ENCODE measurements at regions not wholly inside any gene's neighbourhood (a gene's known extent, or its start where the extent isn't known, plus 50 kb on each side); places are given as distances from the start of the nearest gene placed in this dataset.
"Not testable (repeated sequence)": the region's sequence is repeated elsewhere in the genome, so short reads cannot be mapped to it uniquely, and the experiment has no call there.

DNA sequence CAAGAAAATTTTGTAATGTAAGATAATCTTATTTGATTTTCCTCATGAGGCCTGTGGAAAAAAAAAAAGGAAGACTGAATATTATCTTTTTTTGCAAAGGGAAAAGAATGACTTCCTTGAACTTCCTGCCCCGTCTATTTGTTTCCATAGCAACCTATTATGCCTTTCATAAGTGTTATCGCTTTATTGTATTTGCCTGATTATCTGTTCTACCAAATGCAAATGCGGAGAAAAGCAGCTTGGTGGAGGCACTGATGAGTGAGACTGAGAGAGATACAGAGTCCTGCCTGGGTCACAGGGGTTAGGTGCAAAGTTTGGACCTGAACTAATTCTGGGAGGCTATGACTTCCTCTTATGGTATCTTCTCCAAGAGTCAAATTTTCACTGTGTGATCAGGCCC lies 334.0 kb upstream of the KCNMB2 start:
- DNase-seq (ENCODE audit: low read depth in 2 of 2): no peak

DNA sequence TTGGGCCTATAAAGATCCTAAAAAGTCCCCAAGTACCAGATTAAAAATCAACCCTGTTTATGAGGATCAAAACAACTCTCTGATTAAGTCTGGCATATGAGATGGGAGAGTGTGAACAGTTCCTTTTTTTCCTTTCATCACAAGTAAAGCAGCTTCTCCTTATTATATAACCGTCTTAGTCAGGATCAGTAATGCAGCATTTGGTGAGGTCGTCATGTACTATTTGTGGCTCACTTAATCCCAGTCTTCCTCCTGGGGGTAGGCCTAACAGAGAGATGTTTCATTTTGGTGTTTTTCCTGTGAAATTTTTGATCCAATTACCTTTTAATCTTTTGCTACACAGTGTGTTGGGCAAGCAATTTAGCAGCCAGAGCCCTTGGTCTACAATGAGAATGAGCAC lies 333.1 kb upstream of the KCNMB2 start:
- no peak for DNase-seq (ENCODE audit: low read depth in 2 of 2)

DNA sequence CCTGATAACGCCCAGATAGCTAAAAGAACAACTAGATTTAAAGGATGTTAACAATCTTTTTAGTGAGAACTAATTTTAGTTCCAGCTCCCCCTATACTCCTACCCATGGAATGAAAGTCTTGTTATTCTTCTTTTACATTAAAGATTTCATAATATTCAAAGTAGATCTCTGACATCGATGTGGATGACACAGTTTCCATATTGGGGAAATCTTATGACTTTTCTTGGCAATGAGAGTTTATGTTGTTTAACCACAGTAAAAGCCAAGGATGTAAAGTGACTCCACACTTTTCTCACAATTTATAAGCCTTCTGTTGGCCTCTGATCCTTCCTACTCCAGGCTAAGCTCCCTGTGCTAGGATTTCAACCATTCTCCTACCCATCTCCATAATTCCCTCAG lies 332.6 kb upstream of the KCNMB2 start:
- DNase-seq (ENCODE audit: low read depth in 2 of 2): no peak

DNA sequence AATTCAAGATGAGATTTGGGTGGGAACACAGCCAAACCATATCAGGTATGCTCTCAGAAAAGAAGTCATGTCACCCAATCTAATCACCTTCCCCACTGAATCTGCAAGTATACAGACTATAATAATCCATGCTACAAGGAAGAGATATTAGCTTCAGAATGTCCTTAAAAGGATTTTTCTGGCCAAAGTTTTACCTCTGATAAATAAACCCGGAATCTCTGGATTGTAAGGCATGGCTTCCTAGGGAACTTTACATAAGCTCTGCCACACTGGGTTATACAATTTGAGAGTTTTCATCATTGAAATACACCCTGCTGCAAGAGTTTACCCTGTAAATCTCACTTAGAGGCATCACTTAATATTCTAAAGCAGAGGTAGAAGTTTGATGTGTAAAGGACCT lies 330.5 kb upstream of the KCNMB2 start:
- no peak for DNase-seq (ENCODE audit: low read depth in 2 of 2)

DNA sequence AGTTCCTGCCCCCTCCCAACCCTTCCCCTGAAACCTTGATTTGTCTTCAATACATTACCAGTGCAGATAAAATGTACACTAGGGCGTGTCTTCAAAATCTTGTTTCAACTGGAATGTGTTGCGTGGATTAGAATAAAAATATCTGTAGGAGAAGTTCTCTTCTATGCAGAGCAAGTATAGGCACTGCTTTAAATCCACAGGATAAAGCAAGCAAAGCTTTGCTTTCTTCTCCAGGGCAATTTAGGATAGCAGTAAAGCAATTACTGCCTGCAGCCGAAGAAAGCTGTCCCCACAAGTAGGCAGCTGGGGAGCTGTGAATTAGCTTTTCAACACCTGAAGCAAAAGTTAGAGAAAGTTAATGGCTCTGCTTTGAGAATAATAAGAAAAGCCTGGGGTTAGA lies 329.7 kb upstream of the KCNMB2 start:
- no peak for DNase-seq (ENCODE audit: low read depth in 2 of 2)

DNA sequence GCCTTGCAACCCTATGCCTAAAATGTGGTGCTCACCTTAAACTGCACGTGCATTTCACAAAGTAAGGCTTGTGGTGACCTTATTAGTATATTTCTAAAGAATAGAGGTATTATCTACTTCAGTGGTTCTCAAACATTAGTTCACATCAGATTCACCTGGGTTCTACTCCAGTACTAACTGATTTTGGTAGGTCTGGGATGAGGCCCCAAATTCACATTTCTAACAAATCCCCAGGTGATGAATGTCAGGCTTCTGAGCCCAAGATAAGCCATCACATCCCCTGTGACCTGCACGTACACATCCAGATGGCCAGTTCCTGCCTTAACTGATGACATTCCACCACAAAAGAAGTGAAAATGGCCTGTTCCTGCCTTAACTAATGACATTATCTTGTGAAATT lies 329.1 kb upstream of the KCNMB2 start:
- not testable (repeated sequence) for DNase-seq (ENCODE audit: low read depth in 2 of 2)

DNA sequence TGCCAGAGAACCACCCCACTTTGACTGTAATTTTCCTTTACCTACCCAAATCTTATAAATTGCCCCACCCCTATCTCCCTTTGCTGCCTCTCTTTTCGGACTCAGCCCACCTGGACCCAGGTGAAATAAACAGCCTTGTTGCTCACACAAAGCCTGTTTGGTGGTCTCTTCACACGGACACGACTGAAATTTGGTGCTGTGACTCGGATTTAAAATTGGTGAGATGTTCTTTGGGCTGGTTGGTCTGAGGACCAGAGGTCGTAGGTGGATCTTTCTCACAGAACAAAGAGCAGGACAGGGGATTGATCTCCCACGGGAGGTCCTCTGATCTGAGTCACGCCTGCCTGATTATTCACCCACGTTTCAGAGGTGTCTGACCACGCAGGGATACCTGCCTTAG lies 328.6 kb upstream of the KCNMB2 start:
- DNase-seq (ENCODE audit: low read depth in 2 of 2): not testable (repeated sequence)

DNA sequence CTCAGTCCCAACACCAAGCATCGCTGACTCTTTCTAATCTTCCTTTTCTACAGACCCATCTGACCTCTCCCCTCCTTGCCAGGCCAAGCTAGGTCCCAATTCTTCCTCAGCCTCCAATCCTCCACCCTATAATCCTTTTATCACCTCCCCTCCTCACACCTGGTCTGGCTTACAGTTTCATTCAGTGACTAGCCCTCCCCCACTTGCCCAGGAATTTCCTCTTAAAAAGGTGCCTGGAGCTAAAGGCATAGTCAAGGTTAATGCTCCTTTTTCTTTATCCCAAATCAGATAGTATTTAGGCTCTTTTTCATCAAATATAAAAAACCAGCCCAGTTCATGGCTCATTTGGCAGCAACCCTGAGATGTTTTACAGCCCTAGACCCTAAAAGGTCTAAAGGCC lies 327.1 kb upstream of the KCNMB2 start:
- DNase-seq (ENCODE audit: low read depth in 2 of 2): not testable (repeated sequence)

DNA sequence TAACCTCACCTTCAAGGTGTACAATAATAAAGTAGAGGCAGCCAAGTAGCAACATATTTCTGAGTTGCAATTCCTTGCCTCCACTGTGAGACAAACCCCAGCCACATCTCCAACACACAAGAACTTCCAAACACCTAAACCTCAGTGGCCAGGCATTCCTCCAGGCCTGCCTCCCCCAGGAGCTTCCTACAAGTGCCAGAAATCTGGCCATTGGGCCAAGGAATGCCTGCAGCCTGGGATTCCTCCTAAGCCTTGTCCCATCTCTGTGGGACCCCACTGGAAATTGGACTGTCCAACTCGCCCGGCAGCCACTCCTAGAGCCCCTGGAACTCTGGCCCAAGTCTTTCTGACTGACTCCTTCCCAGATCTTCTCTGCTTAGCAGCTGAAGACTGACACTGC lies 326.6 kb upstream of the KCNMB2 start:
- not testable (repeated sequence) for DNase-seq (ENCODE audit: low read depth in 2 of 2)

DNA sequence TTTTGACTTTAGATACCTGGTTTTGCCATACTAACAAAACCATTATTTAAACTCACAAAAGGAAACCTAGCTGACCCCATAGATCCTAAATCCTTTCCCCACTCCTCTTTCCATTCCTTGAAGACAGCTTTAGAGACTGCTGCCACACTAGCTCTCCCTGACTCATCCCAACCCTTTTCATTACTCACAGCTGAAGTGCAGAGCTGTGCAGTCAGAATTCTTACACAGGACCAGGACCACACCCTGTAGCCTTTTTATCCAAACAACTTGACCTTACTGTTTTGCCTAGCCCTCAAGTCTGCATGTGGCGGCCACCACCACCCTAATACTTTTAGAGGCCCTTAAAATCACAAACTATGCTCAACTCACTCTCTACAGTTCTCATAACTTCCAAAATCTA lies 325.1 kb upstream of the KCNMB2 start:
- not testable (repeated sequence) for DNase-seq (ENCODE audit: low read depth in 2 of 2)

DNA sequence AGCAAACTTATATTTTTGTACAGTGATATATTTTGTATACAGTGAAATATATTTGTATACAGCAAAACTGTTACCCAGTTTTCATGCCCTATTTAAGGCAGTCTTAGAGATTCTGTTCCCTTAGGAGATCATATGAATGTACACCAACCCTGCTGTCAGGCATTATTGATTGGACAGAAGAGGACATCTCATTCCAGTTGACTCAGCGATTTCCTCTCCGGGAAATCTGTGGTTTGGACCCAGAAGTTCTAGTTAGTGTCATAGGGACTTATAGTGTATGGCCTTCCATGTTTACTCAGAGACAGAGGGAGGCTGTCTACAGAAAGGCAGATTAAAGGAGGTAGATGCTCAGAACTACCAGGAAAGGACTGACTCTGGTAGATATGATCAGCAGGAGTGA lies 318.8 kb upstream of the KCNMB2 start:
- no peak for DNase-seq (ENCODE audit: low read depth in 2 of 2)

DNA sequence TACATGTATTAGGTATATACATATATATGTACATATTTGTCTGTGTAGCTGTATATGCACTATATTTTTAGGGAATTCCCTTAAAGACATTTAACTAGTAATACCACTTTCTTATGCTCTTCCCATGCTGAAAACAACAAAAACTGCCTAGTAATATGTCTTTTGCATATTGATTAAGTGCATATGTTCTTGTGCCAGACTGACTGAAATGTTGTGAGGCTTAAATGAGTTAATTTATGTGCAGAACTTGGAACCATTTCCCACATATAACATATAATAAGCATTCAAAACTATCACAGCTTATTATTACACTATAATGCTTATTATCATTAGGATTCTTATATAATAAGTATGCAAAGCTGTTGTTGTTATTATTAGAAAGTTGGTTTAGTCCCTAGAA lies 318.0 kb upstream of the KCNMB2 start:
- no peak for DNase-seq (ENCODE audit: low read depth in 2 of 2)

DNA sequence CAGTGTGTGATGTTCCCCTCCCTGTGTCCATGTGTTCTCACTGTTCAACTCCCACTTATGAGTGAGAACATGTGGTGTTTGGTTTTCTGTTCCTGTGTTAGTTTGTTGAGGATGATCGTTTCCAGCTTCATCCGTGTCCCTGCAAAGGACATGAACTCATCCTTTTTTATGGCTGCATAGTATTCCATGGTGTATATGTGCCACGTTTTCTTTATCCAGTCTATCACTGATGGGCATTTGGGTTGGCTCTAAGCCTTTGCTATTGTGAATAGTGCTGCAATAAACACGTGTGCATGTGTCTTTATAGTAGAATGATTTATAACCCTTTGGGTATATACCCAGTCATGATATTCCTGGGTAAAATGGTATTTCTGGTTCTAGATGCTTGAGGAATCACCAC lies 316.6 kb upstream of the KCNMB2 start:
- DNase-seq (ENCODE audit: low read depth in 2 of 2): not testable (repeated sequence)

DNA sequence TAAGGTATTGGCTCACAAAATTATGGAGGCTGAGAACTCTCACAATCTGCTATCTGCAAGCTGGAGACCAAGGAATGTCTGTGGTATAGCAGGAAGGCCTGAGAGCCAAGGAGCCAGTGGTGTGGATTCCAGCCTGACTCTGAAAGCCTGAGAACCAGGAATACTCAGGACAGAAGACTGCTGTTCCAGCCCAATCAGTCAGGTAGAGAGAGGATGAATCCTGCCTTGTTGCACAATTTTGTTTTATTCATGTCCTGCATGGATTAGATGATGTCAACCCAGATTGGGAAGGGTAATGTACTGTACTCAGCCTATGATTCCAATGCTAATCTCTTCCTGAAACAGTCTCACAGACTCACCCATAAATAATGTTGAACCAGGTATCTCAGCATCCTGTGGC lies 312.4 kb upstream of the KCNMB2 start:
- no peak for DNase-seq (ENCODE audit: low read depth in 2 of 2)

DNA sequence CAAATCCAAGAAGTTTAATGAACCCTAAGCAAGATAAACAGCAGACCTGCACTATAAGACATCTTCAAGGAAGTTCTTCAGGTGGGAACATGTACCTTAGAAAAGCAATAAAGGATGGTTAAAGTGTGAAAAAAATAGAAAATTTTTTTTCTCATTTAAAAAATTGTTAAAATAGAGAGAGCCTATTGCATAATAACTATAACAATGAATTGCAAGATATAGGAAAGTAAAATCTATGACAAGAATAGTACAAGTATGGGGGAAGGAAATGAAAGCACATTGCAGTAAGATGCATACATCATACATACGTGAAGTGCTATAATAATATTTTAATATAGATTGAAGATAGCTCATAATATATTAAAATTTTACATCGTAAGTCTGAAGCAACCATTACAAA lies 310.1 kb upstream of the KCNMB2 start:
- no peak for DNase-seq (ENCODE audit: low read depth in 2 of 2)

DNA sequence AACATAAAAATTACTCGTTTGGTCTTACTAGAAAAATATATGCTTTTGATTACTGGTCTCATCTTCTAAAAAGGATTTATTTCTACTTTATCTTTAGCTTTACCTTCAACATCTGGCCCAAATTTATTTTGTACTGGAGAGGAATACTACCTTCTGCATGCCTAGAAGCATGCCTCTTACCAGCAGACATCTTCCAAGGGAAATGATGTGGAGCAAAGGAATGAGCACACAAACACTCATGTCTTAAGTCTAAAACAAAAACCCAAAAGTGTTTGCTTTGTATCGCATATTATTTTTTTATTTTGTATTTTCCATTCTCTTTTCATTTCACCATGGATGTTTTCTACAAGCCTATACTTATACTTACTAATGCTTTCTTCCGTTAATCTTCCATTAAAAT lies 304.6 kb upstream of the KCNMB2 start:
- no peak for DNase-seq (ENCODE audit: low read depth in 2 of 2)

DNA sequence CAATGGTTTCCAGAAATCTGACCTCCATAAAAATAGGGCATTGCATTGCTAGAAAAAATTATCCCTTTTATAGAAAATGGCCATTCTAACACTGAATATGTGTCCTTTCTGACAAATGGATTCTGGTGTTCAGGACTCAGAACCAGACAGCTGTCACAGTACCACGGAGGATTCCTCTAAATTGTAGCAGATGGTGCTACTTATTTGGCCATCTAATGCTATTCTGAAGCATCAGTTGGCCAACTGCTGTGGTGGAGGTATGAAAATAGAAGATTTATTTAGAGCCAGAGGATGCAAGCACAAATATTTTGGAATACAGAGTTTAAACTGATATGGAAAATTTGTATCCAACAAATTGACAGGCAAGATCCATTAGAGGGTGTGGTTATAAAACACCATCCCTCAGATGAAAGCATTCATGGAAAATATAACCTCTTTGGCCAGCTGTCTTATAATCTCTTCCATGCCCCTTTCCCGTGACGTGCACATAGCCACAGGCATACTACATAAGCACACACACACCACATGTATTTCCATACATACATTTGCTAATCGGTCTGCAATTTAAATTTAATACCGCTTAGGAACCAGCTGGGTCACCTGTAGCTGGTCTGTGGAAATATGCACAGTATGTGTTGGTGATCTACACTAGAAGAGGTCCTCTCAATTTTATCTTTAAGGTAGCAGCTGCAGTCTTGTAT lies 302.7 kb upstream of the KCNMB2 start:
- no peak for DNase-seq (ENCODE audit: low read depth in 2 of 2)

DNA sequence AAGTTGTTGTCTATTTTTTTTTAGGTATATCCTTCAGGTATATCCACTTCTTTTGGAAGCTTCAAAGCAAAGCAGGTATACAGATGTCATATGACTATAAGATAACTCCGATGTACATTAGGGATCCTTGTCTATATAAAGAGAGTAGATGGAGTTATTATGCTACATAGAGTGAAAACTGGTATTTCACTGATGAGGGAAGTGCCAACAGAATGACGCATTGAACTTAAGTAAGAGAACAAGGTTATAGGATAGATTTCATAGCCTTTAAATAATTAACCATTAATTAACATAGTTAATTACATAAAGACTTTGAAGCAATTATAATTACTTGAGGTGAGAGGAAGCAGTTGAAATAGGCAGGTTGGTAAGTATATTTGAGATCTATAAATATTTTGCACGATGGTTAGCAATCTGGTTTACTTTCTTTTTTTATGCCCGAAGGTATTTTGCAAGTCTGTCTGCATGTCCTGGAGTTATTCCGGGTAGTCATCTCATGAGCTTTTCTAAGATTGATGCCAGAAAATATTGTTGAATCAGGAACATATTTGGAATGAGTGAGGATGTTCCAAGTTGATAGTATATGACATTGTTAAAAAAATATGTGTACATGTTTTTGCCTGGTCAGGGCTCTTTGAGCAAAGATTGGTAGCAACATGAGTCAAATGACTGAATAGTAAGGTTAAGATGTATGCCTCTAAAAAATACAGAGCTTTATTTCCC lies 299.5 kb upstream of the KCNMB2 start:
- no peak for DNase-seq (ENCODE audit: low read depth in 2 of 2)

DNA sequence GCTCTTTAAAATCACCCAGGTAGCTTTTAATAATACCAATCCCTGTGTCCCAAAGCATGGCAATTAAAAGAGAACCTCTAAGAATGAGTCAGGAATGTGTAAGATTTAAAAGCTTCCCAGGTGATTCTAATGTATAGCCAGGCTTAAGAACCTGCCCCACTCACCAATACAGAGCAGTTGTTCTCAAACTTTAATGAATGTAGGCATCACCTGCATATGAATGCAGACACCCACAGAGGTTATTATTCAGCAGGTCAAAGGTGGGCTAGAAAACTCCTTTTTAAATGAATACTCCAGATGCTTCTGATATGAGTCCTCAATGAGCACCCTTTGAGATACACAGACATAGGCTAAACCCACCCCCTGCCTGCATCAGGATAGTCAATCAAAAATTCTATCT lies 298.1 kb upstream of the KCNMB2 start:
- no peak for DNase-seq (ENCODE audit: low read depth in 2 of 2)

DNA sequence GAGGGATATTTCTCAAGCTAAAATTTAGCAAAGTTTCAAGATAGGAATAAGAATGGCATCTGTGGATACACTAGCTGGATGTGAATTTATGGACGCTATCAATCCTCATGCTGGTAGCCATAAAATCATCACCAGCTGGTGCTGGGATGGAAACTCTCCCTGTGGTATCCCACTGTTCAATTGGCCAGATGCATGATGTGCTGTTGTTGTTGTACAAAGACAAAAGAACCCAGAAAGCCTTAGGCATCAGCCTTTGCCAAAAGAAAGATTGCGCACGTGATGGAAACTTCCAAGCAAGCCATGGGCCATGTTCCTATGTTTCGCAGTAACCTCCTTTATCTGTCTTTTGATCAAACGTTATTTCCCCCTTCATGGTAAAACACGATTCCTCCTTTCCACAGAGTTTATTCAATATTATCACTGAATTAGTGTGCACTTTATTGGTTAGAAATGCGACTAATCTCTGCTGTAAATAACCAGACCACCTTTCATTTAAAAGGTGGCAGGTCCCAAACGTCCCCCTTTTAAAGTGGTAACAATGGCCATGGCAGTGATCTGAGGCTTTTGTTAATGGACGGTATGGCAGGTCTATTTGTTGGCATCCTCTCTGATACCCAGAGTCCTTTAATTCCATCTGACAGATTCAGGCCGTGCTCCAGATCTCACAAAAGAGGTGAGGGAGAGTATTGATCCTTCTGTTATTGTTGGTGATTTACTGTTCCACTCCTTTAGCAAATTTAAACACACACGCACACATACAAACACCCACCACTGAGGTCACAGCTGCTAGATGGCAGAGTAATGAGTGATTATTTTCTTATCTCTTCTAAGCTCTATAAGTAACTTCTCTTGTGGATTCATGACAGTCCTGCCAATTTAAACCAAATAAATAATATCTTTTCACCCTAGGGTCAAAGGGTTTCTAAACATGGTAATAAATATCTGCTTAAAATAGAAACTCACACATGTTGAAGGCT lies 291.2 kb upstream of the KCNMB2 start:
- no peak for DNase-seq (ENCODE audit: low read depth in 2 of 2)

DNA sequence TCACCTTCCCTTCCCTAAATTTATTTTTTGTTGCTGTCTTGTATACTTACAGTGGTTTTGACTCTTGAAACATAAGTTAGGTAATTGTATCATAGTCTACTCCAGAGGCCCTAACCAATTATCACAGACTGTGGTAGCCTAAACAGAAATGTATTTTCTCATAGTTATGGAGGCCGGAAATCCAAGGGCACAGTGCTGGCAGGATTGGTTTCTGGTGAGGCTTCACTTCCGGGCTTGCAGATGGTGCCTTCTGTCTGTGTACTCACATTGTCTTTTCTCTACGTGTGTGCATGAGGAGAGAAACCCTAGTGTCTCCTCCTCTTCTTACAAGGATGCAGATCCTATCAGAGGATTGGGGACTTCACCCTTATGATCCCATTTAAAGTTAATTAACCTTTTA lies 290.2 kb upstream of the KCNMB2 start:
- no peak for DNase-seq (ENCODE audit: low read depth in 2 of 2)

DNA sequence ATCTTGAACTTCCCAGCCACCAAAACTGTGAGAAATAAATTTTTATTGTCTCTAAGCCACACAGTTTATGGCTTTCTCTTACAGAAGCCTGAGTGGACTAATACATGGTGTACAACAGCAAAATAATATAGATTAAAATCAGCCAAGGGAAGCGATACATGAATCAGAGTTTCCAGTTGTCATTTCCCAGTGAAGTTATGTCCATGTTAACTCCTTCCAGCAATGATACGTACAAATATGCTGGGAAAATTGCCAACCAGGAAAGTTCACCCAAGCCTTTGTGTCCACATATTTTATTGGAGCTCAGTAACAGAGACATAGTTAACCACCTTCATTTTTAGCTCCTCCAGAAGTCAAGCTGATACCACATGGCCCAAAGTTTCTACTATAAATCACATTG lies 280.9 kb upstream of the KCNMB2 start:
- DNase-seq (ENCODE audit: low read depth in 2 of 2): no peak

DNA sequence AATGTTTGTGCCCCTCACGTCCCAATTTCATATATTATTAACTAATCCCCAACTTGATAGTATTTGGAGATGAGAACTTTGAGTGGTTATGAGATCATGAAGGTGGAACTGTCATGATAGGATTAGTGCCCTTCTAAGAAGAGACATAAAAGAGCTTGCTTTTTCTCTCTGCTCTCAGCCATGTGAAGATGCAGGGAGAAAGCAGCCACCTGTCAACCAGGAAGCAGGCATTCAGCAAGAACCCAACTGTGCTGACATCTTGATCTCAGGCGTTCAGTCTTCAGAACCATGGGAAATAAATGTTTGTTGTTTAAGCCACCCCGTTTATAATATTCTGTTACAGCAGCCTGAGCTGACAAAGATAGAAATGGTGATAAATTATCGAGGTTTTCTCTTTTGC lies 278.7 kb upstream of the KCNMB2 start:
- DNase-seq (ENCODE audit: low read depth in 2 of 2): no peak

Measured in stimulated activated CD4-positive, alpha-beta T cell treated with anti-CD3 and anti-CD28 coated beads, Interleukin-1b, Interleukin-23, amount 100 ng/mL, for 1 hour (primary cell).